Activated CD8-positive, alpha-beta T cell treated with anti-CD3 and anti-CD28 coated beads for 36 hours (primary cell): ENCODE measurements at regions not wholly inside any gene's neighbourhood (a gene's known extent, or its start where the extent isn't known, plus 50 kb on each side); places are given as distances from the start of the nearest gene placed in this dataset.

Source experiments
- ATAC-seq: fragments of 200-7000 bp; cut with Tn5 transposase; one replicate; pipeline ENCODE4 v1.10.0; 2021; ENCODE audit warnings: mild to moderate bottlenecking, moderate library complexity
- CTCF ChIA-PET: fragments of 350-600 bp; sonication (Branson Sonifier 250); formaldehyde crosslinking; loops from one replicate; lab custom pipeline; 2021; ENCODE audit warnings: antibody characterized with exemption; lab: Charles Lee
- POLR2A ChIA-PET: fragments of 350-600 bp; sonication (Branson Sonifier 250); formaldehyde crosslinking; loops from one replicate; lab custom pipeline; 2021; ENCODE audit warnings: antibody characterized with exemption; lab: Charles Lee
- DNase-seq: peaks from one replicate; pipeline ENCODE4 v3.0.0-alpha.2; 2020
- H3K27ac Mint-ChIP-seq: one replicate; pipeline ENCODE4 v1.8.0; 2021; ENCODE audit warnings: mild to moderate bottlenecking, mixed read lengths
- H3K27me3 Mint-ChIP-seq: one replicate; pipeline ENCODE4 v1.8.0; 2021; ENCODE audit warnings: mixed read lengths
- H3K36me3 Mint-ChIP-seq: one replicate; pipeline ENCODE4 v1.8.0; 2021; ENCODE audit warnings: low read depth, mixed read lengths
- H3K4me1 Mint-ChIP-seq: one replicate; pipeline ENCODE4 v1.8.0; 2021; ENCODE audit warnings: low read depth, mixed read lengths
- H3K4me3 Mint-ChIP-seq: one replicate; pipeline ENCODE4 v1.8.0; 2021; ENCODE audit warnings: mild to moderate bottlenecking, moderate library complexity, mixed read lengths
- H3K9me3 Mint-ChIP-seq: one replicate; pipeline ENCODE4 v1.8.0; 2021; ENCODE audit warnings: mixed read lengths
- CTCF ChIP-seq: fragments of 200-600 bp; IDR thresholded peaks from one replicate; pipeline ENCODE4 v1.8.0; 2022; ENCODE audit warnings: antibody characterized with exemption, mild to moderate bottlenecking
- intact Hi-C: fragments of 100-400 bp; cut with micrococcal nuclease; formaldehyde crosslinking; loops from one replicate; pipeline ENCODE4 v1.10.0; 2022

- no peaks in the 10 kb centered on the region for H3K36me3 Mint-ChIP-seq
- TF ChIP-seq CTCF = no peak
- H3K4me1 Mint-ChIP-seq = no peaks in the 10 kb centered on the region
- no peak overlapping the region for H3K27ac Mint-ChIP-seq
- peaks cover 9% of the 10 kb centered on the region for H3K9me3 Mint-ChIP-seq
- ChIA-PET POLR2A (no interaction called here), CTCF (interaction anchor here (0.9 kb wide), 1 partner anchor 21 kb away, joined by 3 read pairs; no protein-coding TSS in a partner anchor)
- ATAC-seq = no peak
- intact Hi-C loops = no loop called here
- no peak overlapping the region for H3K4me3 Mint-ChIP-seq
- no peak for DNase-seq
- peaks cover 7% of the 10 kb centered on the region for H3K27me3 Mint-ChIP-seq
Measured at GRCh38 chr2:2782007-2782406, 450.9 kb upstream of the MYT1L start.

GRCh38 chr2:2779727-2780126 lies 448.7 kb upstream of the MYT1L start:
- Mint-ChIP-seq H3K27me3 (peaks cover 7% of the 10 kb centered on the region), H3K36me3 (no peaks in the 10 kb centered on the region), H3K27ac (no peak overlapping the region), H3K9me3 (peaks cover 9% of the 10 kb centered on the region), H3K4me3 (no peak overlapping the region), H3K4me1 (no peaks in the 10 kb centered on the region)
- no peak for TF ChIP-seq CTCF
- ChIA-PET CTCF (no interaction called here), POLR2A (no interaction called here)
- intact Hi-C loops = no loop called here
- no peak for DNase-seq
- ATAC-seq = no peak

GRCh38 chr2:2777876-2778275 lies 446.8 kb upstream of the MYT1L start:
- Mint-ChIP-seq H3K27me3 (peaks cover 1% of the 10 kb centered on the region), H3K4me1 (no peaks in the 10 kb centered on the region), H3K9me3 (peaks cover 9% of the 10 kb centered on the region), H3K27ac (no peak overlapping the region), H3K4me3 (no peak overlapping the region), H3K36me3 (no peaks in the 10 kb centered on the region)
- ATAC-seq (no peak), DNase-seq (no peak)
- CTCF ChIA-PET = no interaction called here
- TF ChIP-seq CTCF = no peak
- intact Hi-C loops = no loop called here
- POLR2A ChIA-PET = no interaction called here

GRCh38 chr2:2777213-2777612 lies 446.1 kb upstream of the MYT1L start:
- Mint-ChIP-seq H3K9me3 (peaks cover 9% of the 10 kb centered on the region), H3K27ac (no peak overlapping the region), H3K4me1 (no peaks in the 10 kb centered on the region), H3K27me3 (no peaks in the 10 kb centered on the region), H3K4me3 (no peak overlapping the region), H3K36me3 (no peaks in the 10 kb centered on the region)
- TF ChIP-seq CTCF = no peak
- ChIA-PET CTCF (no interaction called here), POLR2A (no interaction called here)
- no peak for ATAC-seq
- intact Hi-C loops = no loop called here
- no peak for DNase-seq

GRCh38 chr2:2775018-2775417 lies 443.9 kb upstream of the MYT1L start:
- no peaks in the 10 kb centered on the region for H3K4me1 Mint-ChIP-seq
- peaks cover 2% of the 10 kb centered on the region for H3K27me3 Mint-ChIP-seq
- POLR2A ChIA-PET = no interaction called here
- no peaks in the 10 kb centered on the region for H3K36me3 Mint-ChIP-seq
- TF ChIP-seq CTCF = no peak
- ATAC-seq (no peak), DNase-seq (no peak)
- CTCF ChIA-PET = no interaction called here
- intact Hi-C loops = no loop called here
- no peak overlapping the region for H3K4me3 Mint-ChIP-seq
- peaks cover 5% of the 10 kb centered on the region for H3K9me3 Mint-ChIP-seq
- H3K27ac Mint-ChIP-seq = no peak overlapping the region
